NCI-H1105 (cell line): ENCODE measurements at regions not wholly inside any gene's neighbourhood (a gene's known extent, or its start where the extent isn't known, plus 50 kb on each side); places are given as distances from the start of the nearest gene placed in this dataset.
"Not testable (repeated sequence)": the region's sequence is repeated elsewhere in the genome, so short reads cannot be mapped to it uniquely, and the experiment has no call there.

Experiments used
- DNase-seq: peaks from one replicate; lab custom pipeline; 2025; lab: John Stamatoyannopoulos, UW

DNA sequence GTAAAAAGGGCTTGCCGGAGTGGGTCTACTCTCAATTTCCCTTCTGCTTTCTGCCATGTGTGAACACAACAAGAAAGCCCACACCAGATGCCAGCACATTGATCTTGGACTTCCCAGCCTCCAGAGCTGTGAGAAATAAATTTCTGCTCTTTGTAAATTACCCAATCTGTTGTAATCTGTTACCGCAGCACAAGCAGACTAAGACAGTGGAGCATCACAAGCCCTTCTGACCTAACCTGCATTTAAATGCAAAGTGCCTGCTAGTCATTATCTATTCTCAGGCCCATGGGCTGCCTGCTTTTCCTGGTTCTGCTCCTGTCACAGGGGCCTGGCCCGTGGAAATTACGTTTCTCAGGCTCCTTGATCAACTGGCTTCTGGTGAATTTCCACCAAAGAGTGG, 199.3 kb upstream of the AUTS2 start:
- DNase-seq, result no peak

DNA sequence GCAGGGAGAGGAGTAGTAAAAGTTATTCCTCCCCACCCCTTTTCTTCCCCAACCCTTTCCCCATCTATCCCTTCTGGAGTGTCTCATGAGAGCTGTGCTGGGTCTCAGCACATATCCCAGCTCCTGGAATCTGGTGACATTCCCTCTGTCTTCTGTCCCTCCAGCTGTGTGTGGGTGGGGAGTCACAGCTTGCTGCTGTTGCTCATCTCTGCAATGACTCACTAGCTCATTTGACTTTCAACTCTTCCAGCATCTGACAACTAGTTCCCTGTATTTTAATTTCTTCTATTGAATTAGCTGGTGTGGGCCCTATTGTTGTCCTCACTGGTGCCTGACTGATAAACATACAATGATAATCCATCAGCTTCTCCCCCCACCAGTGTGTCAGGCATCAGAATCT, 198.9 kb upstream of the AUTS2 start:
- DNase-seq, result no peak

DNA sequence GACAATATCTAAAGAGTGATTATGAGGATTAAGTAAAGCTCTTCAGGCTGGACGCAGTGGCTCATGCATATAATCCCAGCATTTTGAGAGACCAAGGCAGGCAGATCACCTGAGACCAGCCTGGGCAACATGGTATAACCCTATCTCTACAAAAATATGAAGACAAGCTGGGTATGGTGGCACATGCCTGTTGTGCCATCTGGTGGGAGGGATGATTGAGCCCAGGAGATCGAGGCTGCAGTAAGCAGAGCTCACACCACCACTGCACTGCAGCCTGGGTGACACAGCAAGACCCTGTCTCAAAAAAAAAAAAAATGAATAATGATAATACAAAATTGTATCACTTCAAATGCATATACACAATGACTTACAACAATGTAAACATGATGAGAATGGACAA, 195.6 kb upstream of the AUTS2 start:
- no peak for DNase-seq

DNA sequence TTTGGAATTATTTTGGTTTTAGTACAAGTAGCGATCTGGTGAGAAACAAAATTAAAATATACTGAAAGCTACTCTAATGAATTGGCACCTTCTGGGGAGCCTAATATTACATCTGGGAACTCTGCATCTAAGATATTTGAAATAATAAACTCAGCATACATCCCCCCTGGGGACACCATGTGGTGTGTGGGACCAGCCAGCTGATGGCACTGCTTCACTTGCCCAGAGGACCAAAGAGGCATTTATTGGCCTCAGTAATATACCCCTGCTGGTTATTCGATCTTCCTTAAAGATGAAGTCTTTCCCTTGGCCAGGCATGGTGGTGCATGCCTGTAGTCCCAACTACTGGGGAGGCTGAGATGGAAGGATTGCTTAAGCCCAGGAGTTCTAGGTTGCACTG, 195.1 kb upstream of the AUTS2 start:
- DNase-seq, result no peak

- DNase-seq, result no peak
These were observed 187.3 kb upstream of the AUTS2 start for GRCh38 chr7:69411018-69411417.

DNA sequence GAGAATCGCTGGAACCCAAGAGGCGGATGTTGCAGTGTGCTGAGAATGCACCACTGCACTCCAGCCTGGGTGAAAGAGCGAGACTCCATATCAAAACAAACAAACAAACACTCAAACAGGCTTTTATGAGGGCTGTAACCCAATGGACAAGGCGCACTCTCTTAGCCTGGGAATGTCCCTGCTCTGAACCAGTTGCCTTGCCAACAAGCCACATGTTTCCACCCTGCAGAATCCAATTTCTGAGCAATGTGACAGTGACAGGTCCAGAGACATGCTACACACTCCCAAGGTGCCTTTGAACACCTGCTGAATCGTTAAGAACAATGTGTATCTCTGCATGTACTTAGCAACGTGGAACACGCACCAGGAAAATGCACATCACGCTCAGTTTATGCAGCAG, 186.8 kb upstream of the AUTS2 start:
- DNase-seq, result no peak

DNA sequence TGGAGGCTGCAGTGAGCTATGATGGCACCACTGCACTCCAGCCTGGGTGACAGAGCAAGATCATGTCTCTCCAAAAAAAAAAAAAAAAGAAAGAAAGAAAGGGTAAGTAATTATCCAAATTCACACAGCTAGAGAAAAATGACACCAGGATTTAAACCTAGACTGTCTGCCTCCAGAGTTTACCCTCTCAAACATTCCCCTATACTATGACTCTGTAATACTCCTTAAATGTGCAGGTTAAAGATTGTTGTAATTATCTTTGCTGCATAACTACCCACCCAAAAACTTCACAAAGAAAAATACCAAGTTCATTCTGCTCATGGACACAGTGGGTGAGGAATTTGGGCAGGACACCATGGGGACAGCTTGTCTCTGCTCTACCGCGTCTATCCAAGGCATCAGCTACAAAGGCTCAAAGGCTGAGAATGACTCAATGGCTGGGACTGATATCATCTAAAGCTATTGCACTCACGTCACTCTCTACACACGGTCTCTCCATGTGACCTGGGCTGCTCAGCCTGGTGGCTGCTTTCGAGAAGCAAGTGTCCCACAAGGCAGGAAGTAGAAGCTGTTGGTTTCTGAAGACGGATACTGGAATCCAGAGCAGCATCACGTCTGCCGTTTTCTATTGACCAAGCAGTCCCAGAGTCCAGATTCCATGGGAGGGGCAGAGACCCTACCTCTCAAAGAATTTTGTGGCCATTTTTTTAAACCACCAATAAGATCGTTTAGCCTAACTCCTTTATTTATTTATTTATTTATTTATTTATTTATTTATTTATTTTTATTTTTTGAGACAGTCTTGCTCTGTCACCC, 185.7 kb upstream of the AUTS2 start:
- DNase-seq, result no peak

- DNase-seq, result no peak
These were observed 183.7 kb upstream of the AUTS2 start for GRCh38 chr7:69414555-69414954.

GRCh38 chr7:69418869-69419670, 179.2 kb upstream of the AUTS2 start:
- no peak for DNase-seq

DNA sequence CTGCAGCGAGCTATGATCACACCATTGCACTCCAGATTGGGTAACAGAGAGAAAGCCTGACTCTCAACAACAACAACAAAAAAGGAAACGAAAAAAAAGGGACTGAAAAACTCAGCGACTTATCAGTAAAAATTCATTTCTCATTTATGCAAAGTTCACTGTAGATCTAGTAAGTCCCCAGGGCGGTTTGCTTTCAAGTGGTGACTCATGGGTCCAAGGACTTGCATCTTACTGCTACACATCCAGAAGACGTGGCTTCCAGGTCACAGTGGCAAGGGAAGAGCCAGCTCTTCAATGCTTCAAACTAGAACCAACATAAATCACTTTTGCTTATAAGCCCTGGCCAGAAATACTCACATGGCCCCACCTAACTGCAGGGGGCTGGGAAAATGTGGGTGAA, 178.3 kb upstream of the AUTS2 start:
- DNase-seq, result no peak

DNA sequence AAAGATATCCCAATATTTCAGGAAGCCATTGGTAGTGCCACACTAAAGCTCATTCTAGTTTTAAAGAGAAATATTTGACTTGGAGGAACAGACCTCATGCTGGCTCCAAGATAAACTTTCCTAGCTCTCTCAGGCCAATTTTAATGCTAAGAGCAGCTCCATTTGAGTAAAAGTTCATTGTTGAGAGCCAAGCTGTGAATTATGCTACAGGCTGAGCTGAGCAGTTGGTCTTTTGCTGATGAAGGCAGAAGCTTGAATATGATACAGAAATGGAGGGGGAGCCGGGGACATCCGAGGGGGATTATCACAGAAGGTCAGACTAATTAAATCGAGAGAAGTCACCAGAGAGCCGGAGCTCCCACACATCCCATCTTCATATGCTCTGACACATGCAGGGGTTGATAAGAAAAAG, 175.7 kb upstream of the AUTS2 start:
- DNase-seq, result no peak

DNA sequence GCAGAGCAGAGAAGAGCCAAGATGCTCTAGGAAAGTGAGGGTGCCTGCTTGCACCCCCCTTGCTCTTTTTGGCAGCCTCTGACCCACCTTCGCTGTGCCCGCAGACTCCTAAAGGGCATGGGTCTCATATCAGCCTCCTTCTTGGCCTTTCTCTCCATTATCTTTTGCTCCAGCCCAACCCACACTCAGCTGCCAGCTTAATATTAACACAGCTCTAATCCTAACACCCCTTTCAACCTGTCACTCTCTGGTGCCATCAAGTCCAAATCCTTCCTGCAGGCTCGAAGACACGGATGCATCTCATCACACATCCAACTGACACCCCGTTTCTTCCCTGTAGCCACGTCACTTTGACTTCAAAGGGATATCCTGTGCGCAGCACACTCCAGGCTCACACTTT, 171.6 kb upstream of the AUTS2 start:
- no peak for DNase-seq

GRCh38 chr7:69428089-69428488, 170.2 kb upstream of the AUTS2 start:
- DNase-seq, result no peak

- DNase-seq, result peak; percentile 78
These were observed 168.3 kb upstream of the AUTS2 start for GRCh38 chr7:69429911-69430383.

DNA sequence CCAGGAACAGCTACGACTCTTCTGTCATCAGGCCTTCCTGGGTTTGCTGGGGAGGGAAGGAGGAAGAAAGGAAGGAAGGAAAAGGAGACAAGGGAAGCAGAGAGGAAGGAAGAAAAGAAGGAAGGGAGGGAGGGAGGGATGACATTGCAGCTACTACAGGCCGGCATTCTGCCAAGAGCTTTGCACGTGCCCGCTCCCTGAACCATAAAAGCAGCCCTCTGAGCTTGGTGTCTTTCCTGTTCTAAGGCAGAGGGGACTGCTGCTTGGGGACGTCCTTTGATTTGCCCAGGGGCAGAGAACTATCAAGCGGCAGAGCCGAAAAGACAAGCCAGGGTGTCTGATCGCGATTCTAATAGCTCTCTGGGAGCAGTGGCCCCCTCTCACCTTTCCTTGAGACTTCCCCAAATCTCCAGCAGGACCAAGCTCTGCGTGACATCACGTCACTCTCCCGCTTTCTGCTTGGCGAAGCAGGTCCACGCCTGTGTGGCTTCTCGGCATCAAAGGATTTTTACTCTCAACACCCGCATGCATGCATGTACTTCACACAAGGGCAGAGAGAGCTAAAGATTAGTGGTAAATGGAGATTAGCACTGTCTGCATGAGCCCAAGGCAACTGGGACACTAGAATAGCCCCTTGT, 167.8 kb upstream of the AUTS2 start:
- DNase-seq, result peak; percentile 66

DNA sequence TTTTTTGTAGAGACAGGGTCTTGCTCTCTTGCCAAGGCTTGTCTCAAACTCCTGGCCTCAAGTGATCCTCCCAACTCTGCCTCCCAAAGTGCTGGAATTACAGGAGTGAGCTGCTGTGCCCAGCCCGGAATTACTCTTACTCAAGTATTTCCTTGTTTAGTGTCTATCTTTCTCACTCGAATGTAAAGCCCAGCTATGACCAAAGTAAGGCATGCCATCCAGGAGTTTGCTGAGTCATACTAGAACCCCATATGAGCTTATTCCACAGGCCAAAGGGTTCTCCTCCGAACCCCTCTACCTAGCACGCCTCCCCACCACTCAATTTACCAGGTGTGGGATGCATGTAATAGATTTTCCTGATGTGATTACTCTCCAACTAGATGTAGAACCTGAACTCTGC, 166.6 kb upstream of the AUTS2 start:
- no peak for DNase-seq

- not testable (repeated sequence) for DNase-seq
These were observed 166.0 kb upstream of the AUTS2 start for GRCh38 chr7:69432276-69432675.

GRCh38 chr7:69433081-69433480, 165.2 kb upstream of the AUTS2 start:
- no peak for DNase-seq

DNA sequence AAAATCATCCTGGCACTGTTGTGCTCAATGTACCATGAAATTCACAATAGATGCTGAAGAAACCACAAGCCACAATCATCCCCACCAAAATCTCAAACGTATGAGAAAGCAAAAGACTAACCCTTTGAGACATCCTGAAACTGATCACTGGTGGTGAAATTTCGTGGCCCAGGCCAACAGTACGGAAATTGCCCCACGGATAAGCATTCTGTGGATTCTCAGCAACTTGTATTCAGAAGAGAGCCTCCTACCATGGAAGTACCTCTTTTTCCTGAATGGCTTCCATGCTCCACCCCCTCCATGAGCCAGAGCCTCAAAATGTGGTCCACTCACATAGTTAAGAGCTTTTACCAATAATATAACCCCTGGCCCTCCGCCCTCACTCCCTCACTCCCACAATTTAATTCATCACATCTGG, 163.9 kb upstream of the AUTS2 start:
- DNase-seq, result no peak

GRCh38 chr7:69435711-69436110, 162.6 kb upstream of the AUTS2 start:
- no peak for DNase-seq

DNA sequence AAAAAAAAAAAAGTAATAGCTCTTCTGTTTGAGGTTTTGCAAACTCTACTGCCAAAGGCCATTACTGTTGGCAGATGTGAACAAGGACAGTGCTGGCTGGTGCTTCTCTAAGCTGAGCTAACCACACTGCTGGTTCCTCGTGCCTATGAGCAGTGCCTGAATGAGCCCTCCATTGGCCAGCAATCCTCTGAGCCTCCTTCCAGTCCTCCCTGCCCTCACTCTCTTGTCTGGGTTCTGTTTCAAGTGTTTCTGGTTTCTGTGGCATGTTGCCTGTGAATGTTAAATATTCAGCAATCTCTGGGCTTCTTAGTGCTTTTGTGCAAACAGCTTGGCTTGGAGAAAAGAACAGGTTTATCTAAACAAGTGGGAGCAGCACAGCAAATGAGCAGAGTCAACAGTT, 161.3 kb upstream of the AUTS2 start:
- no peak for DNase-seq

- DNase-seq, result no peak
These were observed 159.5 kb upstream of the AUTS2 start for GRCh38 chr7:69438584-69439412.
